ENCODE measurements at regions not wholly inside any gene's neighbourhood (a gene's known extent, or its start where the extent isn't known, plus 50 kb on each side); places are given as distances from the start of the nearest gene placed in this dataset.

GRCh38 chr5:143653256-143653655, 158.7 kb upstream of the HMHB1 start (continued):
- TF ChIP-seq CHD2 (IDR thresholded peaks at IDR 0.05; ENCODE audit: low read length) (no peak), SIRT6 (IDR thresholded peaks at IDR 0.05; ENCODE audit: low read length) (no peak), HDAC6 (IDR thresholded peaks at IDR 0.05; ENCODE audit: low read depth, low read length) (no peak), MAX (IDR thresholded peaks at IDR 0.05) (no peak), BRCA1 (IDR thresholded peaks at IDR 0.05; ENCODE audit: low read depth, low read length) (no peak), TBP (IDR thresholded peaks at IDR 0.05; ENCODE audit: low read depth, low read length) (no peak), POLR2A (IDR thresholded peaks at IDR 0.05; ENCODE audit: control extremely low read depth in 1 of 2, low read depth in 2 of 2, low read length in 2 of 2) (no peak)
